BLaER1 treated with 17β-estradiol and CSF1 and Interleukin-3, amounts not matched to agents 10 nM and 100 nM (cell line): ENCODE measurements at regions not wholly inside any gene's neighbourhood (a gene's known extent, or its start where the extent isn't known, plus 50 kb on each side); places are given as distances from the start of the nearest gene placed in this dataset.
A peak's percentile ranks its signal among the peaks of the same experiment; 100 is the strongest.

Experiments
- H3K27ac ChIP-seq, 11 experiments: shearing (Covaris generic); formaldehyde crosslinking; 2 replicates each; pipeline ENCODE4 v1.8.1; 2022
- H3K27me3 ChIP-seq, 11 experiments: shearing (Covaris generic); formaldehyde crosslinking; 2 replicates each; pipeline ENCODE4 v1.8.1; 2022
- H3K36me3 ChIP-seq, 11 experiments: shearing (Covaris generic); formaldehyde crosslinking; 2 replicates each; pipeline ENCODE4 v1.8.1; 2022
- H3K4me1 ChIP-seq, 10 experiments: shearing (Covaris generic); formaldehyde crosslinking; 2 replicates each; pipeline ENCODE4 v1.8.1; 2022
- H3K4me2 ChIP-seq, 11 experiments: shearing (Covaris generic); formaldehyde crosslinking; 2 replicates each; pipeline ENCODE4 v1.8.1; 2022
- H3K4me3 ChIP-seq, 10 experiments: shearing (Covaris generic); formaldehyde crosslinking; 2 replicates each; pipeline ENCODE4 v1.8.1; 2022
- H3K9ac ChIP-seq, 11 experiments: shearing (Covaris generic); formaldehyde crosslinking; 2 replicates each; pipeline ENCODE4 v1.8.1; 2022
- H3K9me3 ChIP-seq, 11 experiments: shearing (Covaris generic); formaldehyde crosslinking; replicated peaks in 1 of 11; 2 replicates each; pipeline ENCODE4 v1.8.1; 2022
- H4K20me1 ChIP-seq, 11 experiments: shearing (Covaris generic); formaldehyde crosslinking; 2 replicates each; pipeline ENCODE4 v1.8.1; 2022
- Cebpa-rat ChIP-seq, 11 experiments: shearing (Covaris generic); IDR thresholded peaks; 2 replicates each; pipeline ENCODE4 v1.8.1; 2022

GRCh38 chr11:59283311-59283710 is 70.6 kb upstream of the MPEG1 start:
- TF ChIP-seq Cebpa-rat (IDR thresholded peaks at IDR 0.05), result no peak
- H3K4me1 ChIP-seq, result peaks cover 18 to 26% (median 23%) of the 10 kb centered on the region in 10 experiments
- H3K9me3 ChIP-seq, result peaks cover 0 to 3% (median under 1%) of the 10 kb centered on the region in 11 experiments; a peak in 6 of 22 replicates
- H3K36me3 ChIP-seq, result no peaks in the 10 kb centered on the region
- 0 out of 22 replicates have a peak overlapping the region, but pooled peaks of 1 of the 11 experiments have one; percentile 20 for H3K27ac ChIP-seq
- H3K9ac ChIP-seq, result no peak overlapping the region
- no peaks in the 10 kb centered on the region for H4K20me1 ChIP-seq
- H3K4me3 ChIP-seq, result no peak overlapping the region
- peaks cover 0 to 4% (median 0%) of the 10 kb centered on the region in 11 experiments; a peak in 1 of 22 replicates for H3K27me3 ChIP-seq
- peak overlapping the region; percentile 61 to 86 (median 74); a peak in 21 of 22 replicates for H3K4me2 ChIP-seq

- no peak overlapping the region for H3K9ac ChIP-seq
- H3K9me3 ChIP-seq, result peaks cover 20 to 24% (median 22%) of the 10 kb centered on the region in 11 experiments
- peaks cover 18 to 26% (median 23%) of the 10 kb centered on the region in 10 experiments for H3K4me1 ChIP-seq
Measured at GRCh38 chr11:59281177-59281576, 68.5 kb upstream of the MPEG1 start.

GRCh38 chr11:59273373-59273841 is 60.7 kb upstream of the MPEG1 start:
- Histone ChIP-seq H3K4me1 (peaks cover 48 to 69% (median 65%) of the 10 kb centered on the region in 10 experiments), H3K36me3 (no peaks in the 10 kb centered on the region; a peak in 1 of 22 replicates), H4K20me1 (no peaks in the 10 kb centered on the region), H3K27ac (peak overlapping the region; percentile 28 to 74 (median 59); a peak in 20 of 22 replicates), H3K9me3 (peaks cover 28 to 38% (median 33%) of the 10 kb centered on the region in 11 experiments), H3K27me3 (no peaks in the 10 kb centered on the region), H3K9ac (peak overlapping the region in 3 of 11 experiments; percentile 27 to 50 (median 38); a peak in 3 of 22 replicates), H3K4me3 (no peak overlapping the region; a peak in 1 of 20 replicates), H3K4me2 (peak overlapping the region; percentile 76 to 87 (median 81))
- no peak for TF ChIP-seq Cebpa-rat (IDR thresholded peaks at IDR 0.05)

More at GRCh38 chr11:59281177-59281576, 68.5 kb upstream of the MPEG1 start:
- no peaks in the 10 kb centered on the region for H4K20me1 ChIP-seq
- no peak overlapping the region for H3K27ac ChIP-seq
- peak overlapping the region in 1 of 11 experiments; percentile 30; a peak in 1 of 22 replicates for H3K4me2 ChIP-seq
- TF ChIP-seq Cebpa-rat (IDR thresholded peaks at IDR 0.05), result no peak
- H3K36me3 ChIP-seq, result no peaks in the 10 kb centered on the region
- H3K27me3 ChIP-seq, result 0 out of 22 replicates have a peak, but pooled peaks cover 0 to under 1% (median 0%) of the 10 kb centered on the region in 11 experiments
- no peak overlapping the region for H3K4me3 ChIP-seq

- H4K20me1 ChIP-seq, result no peaks in the 10 kb centered on the region
- TF ChIP-seq Cebpa-rat (IDR thresholded peaks at IDR 0.05), result no peak
- no peak overlapping the region; a peak in 1 of 20 replicates for H3K4me3 ChIP-seq
- H3K9me3 ChIP-seq, result peaks cover 22 to 32% (median 30%) of the 10 kb centered on the region in 11 experiments
- H3K36me3 ChIP-seq, result no peaks in the 10 kb centered on the region; a peak in 1 of 22 replicates
- H3K4me1 ChIP-seq, result peaks cover 54 to 74% (median 70%) of the 10 kb centered on the region in 10 experiments
- H3K27ac ChIP-seq, result peak overlapping the region; percentile 28 to 70 (median 58); a peak in 18 of 22 replicates
- no peaks in the 10 kb centered on the region for H3K27me3 ChIP-seq
- H3K4me2 ChIP-seq, result peak overlapping the region; percentile 76 to 87 (median 81)
- peak overlapping the region in 5 of 11 experiments; percentile 1 to 50 (median 27); a peak in 6 of 22 replicates for H3K9ac ChIP-seq
Measured at GRCh38 chr11:59272771-59273372, 60.1 kb upstream of the MPEG1 start.

GRCh38 chr11:59271811-59272327 is 59.1 kb upstream of the MPEG1 start:
- Histone ChIP-seq H3K4me3 (no peak overlapping the region), H4K20me1 (no peaks in the 10 kb centered on the region), H3K4me2 (peak overlapping the region; percentile 76 to 87 (median 81); a peak in 21 of 22 replicates), H3K4me1 (peaks cover 64 to 84% (median 80%) of the 10 kb centered on the region in 10 experiments), H3K27ac (peak overlapping the region in 9 of 11 experiments; percentile 3 to 70 (median 58); a peak in 11 of 22 replicates), H3K27me3 (no peaks in the 10 kb centered on the region), H3K9ac (peak overlapping the region in 1 of 11 experiments; percentile 7; a peak in 2 of 22 replicates), H3K36me3 (no peaks in the 10 kb centered on the region; a peak in 1 of 22 replicates), H3K9me3 (peaks cover 12 to 22% (median 20%) of the 10 kb centered on the region in 11 experiments)
- no peak for TF ChIP-seq Cebpa-rat (IDR thresholded peaks at IDR 0.05)

GRCh38 chr11:59271247-59271755 is 58.6 kb upstream of the MPEG1 start:
- Histone ChIP-seq H4K20me1 (no peaks in the 10 kb centered on the region), H3K36me3 (no peaks in the 10 kb centered on the region; a peak in 1 of 22 replicates), H3K9ac (no peak overlapping the region; a peak in 1 of 22 replicates), H3K27ac (peak overlapping the region in 6 of 11 experiments; percentile 3 to 70 (median 56); a peak in 9 of 22 replicates), H3K4me1 (peaks cover 67 to 90% (median 86%) of the 10 kb centered on the region in 10 experiments), H3K9me3 (peaks cover 7 to 17% (median 14%) of the 10 kb centered on the region in 11 experiments; a peak in 21 of 22 replicates), H3K4me3 (no peak overlapping the region), H3K4me2 (peak overlapping the region; percentile 76 to 87 (median 81); a peak in 20 of 22 replicates), H3K27me3 (no peaks in the 10 kb centered on the region)
- no peak for TF ChIP-seq Cebpa-rat (IDR thresholded peaks at IDR 0.05)

GRCh38 chr11:59267736-59268475 is 55.2 kb upstream of the MPEG1 start:
- TF ChIP-seq Cebpa-rat (IDR thresholded peaks at IDR 0.05), result no peak
- Histone ChIP-seq H3K9ac (peak overlapping the region in 3 of 11 experiments; percentile 3 to 27 (median 5); a peak in 4 of 22 replicates), H3K4me2 (peak overlapping the region; percentile 48 to 85 (median 68)), H4K20me1 (no peaks in the 10 kb centered on the region), H3K4me3 (no peak overlapping the region), H3K9me3 (no peaks in the 10 kb centered on the region), H3K27ac (peak overlapping the region in 9 of 11 experiments; percentile 8 to 58 (median 35); a peak in 13 of 22 replicates), H3K36me3 (no peaks in the 10 kb centered on the region), H3K4me1 (peaks cover 58 to 100% (median 97%) of the 10 kb centered on the region in 10 experiments), H3K27me3 (no peaks in the 10 kb centered on the region)

- H3K4me2 ChIP-seq, result peak overlapping the region; percentile 48 to 85 (median 68)
- no peaks in the 10 kb centered on the region for H4K20me1 ChIP-seq
- no peaks in the 10 kb centered on the region for H3K9me3 ChIP-seq
- no peaks in the 10 kb centered on the region for H3K27me3 ChIP-seq
- H3K27ac ChIP-seq, result peak overlapping the region in 8 of 11 experiments; percentile 19 to 57 (median 40); a peak in 14 of 22 replicates
- no peak overlapping the region; a peak in 1 of 20 replicates for H3K4me3 ChIP-seq
- no peak for TF ChIP-seq Cebpa-rat (IDR thresholded peaks at IDR 0.05)
- peaks cover 51 to 100% (median 97%) of the 10 kb centered on the region in 10 experiments for H3K4me1 ChIP-seq
- peak overlapping the region in 4 of 11 experiments; percentile 4 to 43 (median 20); a peak in 4 of 22 replicates for H3K9ac ChIP-seq
- no peaks in the 10 kb centered on the region for H3K36me3 ChIP-seq
Measured at GRCh38 chr11:59267196-59267595, 54.5 kb upstream of the MPEG1 start.
